ENCODE measurements at regions not wholly inside any gene's neighbourhood (a gene's known extent, or its start where the extent isn't known, plus 50 kb on each side); places are given as distances from the start of the nearest gene placed in this dataset.
"Not testable (repeated sequence)": the region's sequence is repeated elsewhere in the genome, so short reads cannot be mapped to it uniquely, and the experiment has no call there.

- not testable (repeated sequence) for DNase-seq
These were observed 51.0 kb upstream of the ROPN1B start for GRCh38 chr3:125918024-125918423.

DNA sequence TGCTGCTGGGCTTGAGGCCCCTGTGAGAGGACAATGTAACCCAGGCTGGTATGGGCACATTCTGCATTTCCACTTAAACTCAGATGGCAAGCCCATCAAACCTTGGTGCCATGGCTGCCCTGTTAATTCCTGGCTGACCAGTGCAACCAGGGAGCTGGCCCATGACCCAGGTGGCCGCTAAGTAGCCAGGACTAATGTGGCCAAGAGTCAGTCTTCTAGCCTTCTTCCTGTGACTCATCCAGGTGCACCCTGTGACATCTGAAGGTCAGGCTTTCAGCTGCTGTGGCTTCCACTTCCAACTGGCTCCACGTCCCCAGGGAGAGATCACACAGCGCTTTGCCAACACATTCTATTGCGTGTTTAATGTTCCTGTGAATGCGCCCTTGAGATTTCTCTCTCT, 50.5 kb upstream of the ROPN1B start:
- DNase-seq = not testable (repeated sequence)

GRCh38 chr3:125918866-125919265, 50.1 kb upstream of the ROPN1B start:
- not testable (repeated sequence) for DNase-seq

Data from activated naive CD4-positive, alpha-beta T cell treated with Interleukin-2 at 50 U/mL for 16 hours (primary cell).